Muscle of back (tissue), 3 donors: ENCODE measurements at regions not wholly inside any gene's neighbourhood (a gene's known extent, or its start where the extent isn't known, plus 50 kb on each side); places are given as distances from the start of the nearest gene placed in this dataset.

Experiments used
- DNase-seq, 3 donors: peaks; one replicate each; pipeline versions ENCODE4 v3.0.0 to v3.0.0-alpha.2; 2013

- no peak for DNase-seq
These were observed 278.5 kb upstream of the ZNF717 start for GRCh38 chr3:76063811-76064210.

GRCh38 chr3:76065964-76066363 lies 280.6 kb upstream of the ZNF717 start:
- no peak for DNase-seq

GRCh38 chr3:76078101-76078500 lies 292.8 kb upstream of the ZNF717 start:
- no peak for DNase-seq

GRCh38 chr3:76083992-76084391 lies 298.6 kb upstream of the ZNF717 start:
- no peak for DNase-seq

- DNase-seq = no peak
These were observed 310.7 kb upstream of the ZNF717 start for GRCh38 chr3:76096036-76096435.

- DNase-seq = peak in 1 of 3 donors; percentile 10
These were observed 311.7 kb upstream of the ZNF717 start for GRCh38 chr3:76096836-76097588.

- no peak for DNase-seq
These were observed 312.2 kb upstream of the ZNF717 start for GRCh38 chr3:76097589-76097969.

GRCh38 chr3:76099956-76100355 lies 314.6 kb upstream of the ZNF717 start:
- no peak for DNase-seq

GRCh38 chr3:76107935-76108570 lies 322.7 kb upstream of the ZNF717 start:
- DNase-seq = peak; percentile 21 to 45 (median 29)

GRCh38 chr3:76111808-76112207 lies 326.5 kb upstream of the ZNF717 start:
- no peak for DNase-seq

- DNase-seq = no peak
These were observed 336.7 kb upstream of the ZNF717 start for GRCh38 chr3:76122007-76122406.

- no peak for DNase-seq
These were observed 344.1 kb upstream of the ZNF717 start for GRCh38 chr3:76129441-76129840.

GRCh38 chr3:76131396-76132153 lies 346.2 kb upstream of the ZNF717 start:
- no peak for DNase-seq

- no peak for DNase-seq
These were observed 346.8 kb upstream of the ZNF717 start for GRCh38 chr3:76132154-76132470.

- no peak for DNase-seq
These were observed 348.8 kb upstream of the ZNF717 start for GRCh38 chr3:76134166-76134565.

- peak in 1 of 3 donors; percentile 8 for DNase-seq
These were observed 353.6 kb upstream of the ZNF717 start for GRCh38 chr3:76138921-76139320.

GRCh38 chr3:76147846-76148245 lies 362.5 kb upstream of the ZNF717 start:
- DNase-seq = no peak

- no peak for DNase-seq
These were observed 366.7 kb upstream of the ZNF717 start for GRCh38 chr3:76152028-76152427.

- no peak for DNase-seq
These were observed 376.5 kb upstream of the ZNF717 start for GRCh38 chr3:76161856-76162255.

GRCh38 chr3:76171647-76172046 lies 386.3 kb upstream of the ZNF717 start:
- DNase-seq = no peak

- no peak for DNase-seq
These were observed 392.3 kb upstream of the ZNF717 start for GRCh38 chr3:76177610-76178009.

GRCh38 chr3:76178412-76178811 lies 393.1 kb upstream of the ZNF717 start:
- no peak for DNase-seq

- DNase-seq = no peak
These were observed 395.9 kb upstream of the ZNF717 start for GRCh38 chr3:76181213-76181612.
